Esophagus squamous epithelium (tissue), 4 donors: ENCODE measurements at regions not wholly inside any gene's neighbourhood (a gene's known extent, or its start where the extent isn't known, plus 50 kb on each side); places are given as distances from the start of the nearest gene placed in this dataset.

Experiments used
- CTCF ChIP-seq, 6 experiments: fragments of 450-650 bp in 4 of 6; fragments of 200-600 bp in 2 of 6; sonication (generic) in 2 of 6; IDR thresholded peaks; one replicate each; pipeline ENCODE4 v1.5.1; 2016 to 2019; ENCODE audit warnings: antibody characterized with exemption in 6 of 6, mild to moderate bottlenecking in 4 of 6, moderate library complexity in 4 of 6
- POLR2A ChIP-seq, 4 donors: fragments of 450-650 bp; IDR thresholded peaks; one replicate each; pipeline ENCODE4 v1.6.1; 2017; ENCODE audit warnings: antibody characterized with exemption in 4 of 4, mild to moderate bottlenecking in 4 of 4, moderate library complexity in 3 of 4

- TF ChIP-seq POLR2A (IDR thresholded peaks at IDR 0.05) (no peak), CTCF (IDR thresholded peaks at IDR 0.05) (no peak)
Observed at GRCh38 chr6:91534614-91535013, 947.7 kb upstream of the MAP3K7 start.
